PC-3 (cell line): ENCODE measurements at regions not wholly inside any gene's neighbourhood (a gene's known extent, or its start where the extent isn't known, plus 50 kb on each side); places are given as distances from the start of the nearest gene placed in this dataset.

ENCODE experiments used
- ATAC-seq: fragments of 200-7000 bp; cut with Tn5 transposase; 2 replicates; pipeline ENCODE4 v1.9.1; 2020; ENCODE audit warnings: mild to moderate bottlenecking, moderate library complexity
- BruUV-seq: library from RNA; stranded (reverse); fragments of 400-500 nt; replicated peaks from 2 replicates; lab custom pipeline; 2021; lab: Mats Ljungman, UMichigan
- CTCF ChIA-PET: fragments of 300-600 bp; sonication (Branson Sonifier 250); formaldehyde crosslinking; loops from one replicate; lab custom pipeline; 2022; ENCODE audit warnings: antibody characterized with exemption; lab: Charles Lee
- POLR2A ChIA-PET: fragments of 300-600 bp; sonication (Branson Sonifier 250); formaldehyde crosslinking; loops from one replicate; lab custom pipeline; 2022; ENCODE audit warnings: antibody characterized with exemption; ENCODE audit not compliant: unreplicated experiment; lab: Charles Lee
- DNase-seq: peaks from one replicate; pipeline ENCODE4 v3.0.0-alpha.2; 2015
- H2AFZ ChIP-seq: fragments of 300-600 bp; sonication (generic); 2 replicates; pipeline ENCODE4 v1.6.0; 2016; ENCODE audit warnings: antibody characterized with exemption, low read length
- H3F3A ChIP-seq: fragments of 300-600 bp; sonication (generic); one replicate; pipeline ENCODE4 v1.6.0; 2017; ENCODE audit warnings: antibody characterized with exemption, low read length, control low read depth, mild to moderate bottlenecking; ENCODE audit not compliant: unreplicated experiment
- H3K27ac ChIP-seq: fragments of 300-600 bp; sonication (generic); 2 replicates; pipeline ENCODE4 v1.5.1; 2016; ENCODE audit warnings: mild to moderate bottlenecking, low read length
- H3K27me3 ChIP-seq: fragments of 300-600 bp; sonication (generic); 2 replicates; pipeline ENCODE4 v1.6.1; 2016; ENCODE audit warnings: low read length, mixed read lengths
- H3K36me3 ChIP-seq: fragments of 300-600 bp; sonication (generic); 2 replicates; pipeline ENCODE4 v1.6.1; 2016; ENCODE audit warnings: low read depth, mixed run types, low read length, mixed read lengths
- H3K4me1 ChIP-seq: fragments of 300-600 bp; sonication (generic); 2 replicates; pipeline ENCODE4 v1.5.1; 2016; ENCODE audit warnings: low read length; ENCODE audit not compliant: insufficient read depth
- H3K4me2 ChIP-seq: fragments of 300-600 bp; sonication (generic); 2 replicates; pipeline ENCODE4 v1.6.0; 2016; ENCODE audit warnings: low read length
- H3K4me3 ChIP-seq: fragments of 300-600 bp; sonication (generic); 2 replicates; pipeline ENCODE4 v1.5.1; 2016; ENCODE audit warnings: mild to moderate bottlenecking, low read length, mixed read lengths
- H3K79me2 ChIP-seq: fragments of 300-600 bp; sonication (generic); 2 replicates; pipeline ENCODE4 v1.6.1; 2017; ENCODE audit warnings: low read length, mixed read lengths
- H3K9ac ChIP-seq: fragments of 300-600 bp; sonication (generic); 2 replicates; pipeline ENCODE4 v1.6.0; 2016; ENCODE audit warnings: mild to moderate bottlenecking, low read length
- H3K9me2 ChIP-seq: fragments of 300-600 bp; sonication (generic); replicated peaks from 2 replicates; pipeline ENCODE4 v1.6.1; 2016; ENCODE audit warnings: mixed run types, low read length, mixed read lengths
- H3K9me3 ChIP-seq: fragments of 300-600 bp; sonication (generic); 2 replicates; pipeline ENCODE4 v1.6.1; 2016; ENCODE audit warnings: low read length, mixed read lengths
- H4K20me1 ChIP-seq: fragments of 300-600 bp; sonication (generic); 2 replicates; pipeline ENCODE4 v1.6.1; 2016; ENCODE audit warnings: low read length, mixed read lengths
- CTCF ChIP-seq: fragments of 300-600 bp; sonication (generic); conservative IDR thresholded peaks from 2 replicates; pipeline ENCODE4 v1.5.1; 2017; ENCODE audit warnings: antibody characterized with exemption, low read depth, mild to moderate bottlenecking, low read length
- EZH2 ChIP-seq: fragments of 300-600 bp; sonication (generic); IDR thresholded peaks from one replicate; pipeline ENCODE4 v1.6.1; 2017; ENCODE audit warnings: antibody characterized with exemption, mild to moderate bottlenecking, low read length; ENCODE audit not compliant: unreplicated experiment
- EZH2phosphoT487 ChIP-seq: fragments of 300-600 bp; sonication (generic); IDR thresholded peaks from 2 replicates; pipeline ENCODE4 v1.6.1; 2018; ENCODE audit warnings: mild to moderate bottlenecking, antibody characterized with exemption, low read length, borderline replicate concordance
- intact Hi-C: fragments of 100-400 bp; cut with micrococcal nuclease; formaldehyde crosslinking; loops from 2 replicates; pipeline ENCODE4 v1.9.0; 2023

GRCh38 chr3:144624656-144625055, 653.0 kb downstream of the DIPK2A start:
- TF ChIP-seq EZH2phosphoT487 (no peak), CTCF (no peak), EZH2 (no peak)
- H3K27ac ChIP-seq = no peak overlapping the region
- no peaks in the 10 kb centered on the region for H3F3A ChIP-seq
- DNase-seq (no peak), ATAC-seq (no peak)
- intact Hi-C loops = no loop called here
- no TSS peak for BruUV-seq
- H3K9ac ChIP-seq = no peak overlapping the region
- no peaks in the 10 kb centered on the region for H3K79me2 ChIP-seq
- no peak overlapping the region for H2AFZ ChIP-seq
- H3K4me3 ChIP-seq = no peak overlapping the region
- H3K36me3 ChIP-seq = no peaks in the 10 kb centered on the region
- no peaks in the 10 kb centered on the region for H3K9me2 ChIP-seq
- H3K4me1 ChIP-seq = no peaks in the 10 kb centered on the region
- no peak overlapping the region for H3K4me2 ChIP-seq
- no peaks in the 10 kb centered on the region for H4K20me1 ChIP-seq
- no peaks in the 10 kb centered on the region for H3K27me3 ChIP-seq
- CTCF ChIA-PET = no interaction called here
- H3K9me3 ChIP-seq = no peaks in the 10 kb centered on the region
- POLR2A ChIA-PET = no interaction called here

DNA sequence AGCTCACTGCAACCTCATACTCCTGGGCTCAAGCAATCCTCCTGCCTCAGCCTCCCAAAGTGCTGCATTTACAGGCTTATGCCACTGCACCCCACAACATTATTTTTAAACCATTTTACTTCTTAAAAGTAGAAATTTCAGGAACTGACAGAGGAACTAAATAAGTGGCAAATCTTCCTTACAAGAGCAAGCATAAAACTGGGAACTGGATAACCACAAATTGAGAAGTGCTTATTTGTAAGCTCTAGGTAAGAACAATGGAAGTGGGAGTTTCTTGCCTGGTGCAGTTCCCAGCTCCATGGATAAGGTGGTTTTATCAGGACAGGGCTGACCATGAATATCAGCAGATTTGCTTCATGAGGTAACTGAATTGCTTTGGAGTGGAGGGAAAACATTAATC, 655.2 kb downstream of the DIPK2A start:
- ATAC-seq (no peak), DNase-seq (no peak)
- Histone ChIP-seq H3K27ac (no peak overlapping the region), H3K79me2 (no peaks in the 10 kb centered on the region), H4K20me1 (no peaks in the 10 kb centered on the region), H3K9me2 (no peaks in the 10 kb centered on the region), H3K4me3 (no peak overlapping the region), H3K9ac (no peak overlapping the region), H2AFZ (no peak overlapping the region), H3K4me2 (no peak overlapping the region), H3K4me1 (no peaks in the 10 kb centered on the region), H3K36me3 (no peaks in the 10 kb centered on the region), H3K9me3 (no peaks in the 10 kb centered on the region), H3K27me3 (no peaks in the 10 kb centered on the region), H3F3A (no peaks in the 10 kb centered on the region)
- POLR2A ChIA-PET = no interaction called here
- TF ChIP-seq EZH2phosphoT487 = no peak
- no peak for TF ChIP-seq CTCF
- no peak for TF ChIP-seq EZH2
- intact Hi-C loops = no loop called here
- no TSS peak for BruUV-seq
- CTCF ChIA-PET = no interaction called here

DNA sequence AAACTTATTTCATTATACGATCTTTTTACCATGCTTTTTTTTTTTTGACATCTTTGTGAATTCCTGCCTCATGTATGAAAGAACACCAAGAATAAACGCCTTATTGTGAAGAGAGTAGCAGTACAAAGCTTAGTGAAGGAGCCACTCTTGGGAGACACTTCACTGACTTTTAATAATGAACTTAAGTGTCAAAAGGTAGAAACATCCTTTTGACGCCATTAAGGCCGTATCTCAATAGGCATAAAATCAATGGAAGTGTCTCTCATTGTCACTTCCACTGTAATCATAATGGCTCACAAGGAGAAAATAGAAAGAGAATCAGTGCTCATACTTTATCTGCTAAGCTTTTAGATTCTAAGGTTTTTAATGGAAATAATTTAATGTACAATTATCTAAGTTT, 657.8 kb downstream of the DIPK2A start:
- no peak overlapping the region for H3K4me3 ChIP-seq
- BruUV-seq = no TSS peak
- H2AFZ ChIP-seq = no peak overlapping the region
- POLR2A ChIA-PET = no interaction called here
- intact Hi-C loops = no loop called here
- H3K9me2 ChIP-seq = no peaks in the 10 kb centered on the region
- CTCF ChIA-PET = no interaction called here
- no peaks in the 10 kb centered on the region for H3K27me3 ChIP-seq
- no peak for TF ChIP-seq EZH2phosphoT487
- TF ChIP-seq EZH2 = no peak
- no peak for TF ChIP-seq CTCF
- ATAC-seq = no peak
- no peaks in the 10 kb centered on the region for H3K79me2 ChIP-seq
- H3F3A ChIP-seq = no peaks in the 10 kb centered on the region
- DNase-seq = no peak
- H3K9me3 ChIP-seq = no peaks in the 10 kb centered on the region
- H4K20me1 ChIP-seq = no peaks in the 10 kb centered on the region
- H3K9ac ChIP-seq = no peak overlapping the region
- H3K36me3 ChIP-seq = no peaks in the 10 kb centered on the region
- no peak overlapping the region for H3K4me2 ChIP-seq
- no peaks in the 10 kb centered on the region for H3K4me1 ChIP-seq
- H3K27ac ChIP-seq = no peak overlapping the region
